ENCODE measurements at regions not wholly inside any gene's neighbourhood (a gene's known extent, or its start where the extent isn't known, plus 50 kb on each side); places are given as distances from the start of the nearest gene placed in this dataset.
"Not testable (repeated sequence)": the region's sequence is repeated elsewhere in the genome, so short reads cannot be mapped to it uniquely, and the experiment has no call there.

DNA sequence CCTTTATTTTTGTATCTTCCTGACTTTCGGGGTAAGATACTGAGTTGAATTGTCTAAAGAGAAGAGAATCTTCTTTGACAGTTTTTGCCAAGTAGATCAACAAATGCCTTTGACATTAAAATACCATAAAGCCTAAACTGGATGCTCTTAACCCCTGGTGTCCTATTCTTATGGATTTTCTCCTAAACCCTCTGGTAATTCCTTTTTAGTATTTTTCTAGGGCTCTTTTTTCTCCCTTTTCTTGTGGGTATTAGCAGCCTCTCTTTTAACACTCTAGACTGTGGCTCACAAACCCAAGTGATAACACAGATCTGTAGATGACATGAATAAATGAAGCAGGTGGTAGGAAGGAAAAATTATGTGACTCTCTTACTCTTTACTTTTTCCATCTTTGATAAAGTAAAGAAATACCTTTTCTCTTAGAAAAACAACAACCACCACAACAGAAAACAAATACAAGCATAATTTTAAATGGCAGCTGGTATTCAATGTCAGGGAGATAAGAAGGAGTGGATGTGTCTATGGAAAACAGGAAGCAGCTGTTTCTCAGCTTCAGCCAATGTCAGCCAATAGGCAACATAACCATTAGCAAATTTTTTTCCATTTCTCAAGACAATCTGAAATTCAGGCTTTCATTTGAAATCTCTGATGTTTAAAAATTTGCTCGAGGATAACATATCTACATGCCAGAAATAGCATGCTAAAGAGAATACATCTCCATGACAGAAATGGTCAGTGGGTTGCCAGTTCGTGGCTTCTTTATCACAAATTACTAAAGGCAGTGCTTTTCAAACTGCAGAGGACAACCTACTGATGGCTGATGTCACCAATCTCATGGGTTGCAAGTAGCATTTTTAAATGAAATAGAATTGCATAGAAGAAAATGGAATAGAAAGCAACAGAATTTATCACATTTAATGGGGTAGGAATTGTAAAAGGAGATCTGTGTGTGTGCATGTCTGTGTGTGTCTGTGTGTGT is 123.1 kb upstream of the KRR1 start:
- DNase-seq = no peak

DNA sequence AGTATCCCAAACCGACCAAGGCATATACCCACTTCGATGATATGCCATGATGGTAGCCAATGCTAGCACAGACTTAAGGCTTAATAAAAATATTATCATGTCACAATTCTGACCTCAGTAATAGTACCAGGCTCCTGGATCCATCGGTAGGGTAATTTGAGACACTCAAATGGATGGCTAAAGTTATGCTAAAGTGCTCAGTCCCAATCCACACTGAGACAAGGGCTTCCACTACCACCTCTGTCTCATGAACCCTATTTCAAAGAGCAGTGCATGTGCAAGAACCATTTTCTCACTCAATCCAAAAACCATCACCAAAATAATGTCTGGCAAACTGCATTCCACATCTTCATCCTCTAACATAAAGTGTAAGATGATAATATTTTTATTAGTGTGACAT is 122.4 kb upstream of the KRR1 start:
- DNase-seq = no peak

DNA sequence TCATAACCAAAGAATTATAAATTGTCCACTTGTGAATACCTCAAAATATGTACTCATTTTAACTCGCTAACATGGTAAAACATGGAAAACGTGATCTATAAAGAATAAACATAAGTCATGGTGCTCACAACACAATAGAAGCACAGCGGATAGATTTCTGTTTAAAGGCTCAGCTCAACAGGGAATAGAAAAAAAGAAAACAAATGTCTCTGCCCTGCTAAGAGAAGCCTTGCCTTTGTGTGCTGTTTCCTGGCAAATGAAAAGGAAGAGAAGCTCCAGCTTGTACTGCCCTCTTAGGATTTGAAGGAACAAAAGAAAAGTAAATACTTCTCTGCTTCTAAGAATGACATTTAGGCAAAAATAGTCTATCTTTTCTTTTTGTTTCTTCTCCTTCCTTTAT is 121.0 kb upstream of the KRR1 start:
- peak; percentile 52 for DNase-seq

DNA sequence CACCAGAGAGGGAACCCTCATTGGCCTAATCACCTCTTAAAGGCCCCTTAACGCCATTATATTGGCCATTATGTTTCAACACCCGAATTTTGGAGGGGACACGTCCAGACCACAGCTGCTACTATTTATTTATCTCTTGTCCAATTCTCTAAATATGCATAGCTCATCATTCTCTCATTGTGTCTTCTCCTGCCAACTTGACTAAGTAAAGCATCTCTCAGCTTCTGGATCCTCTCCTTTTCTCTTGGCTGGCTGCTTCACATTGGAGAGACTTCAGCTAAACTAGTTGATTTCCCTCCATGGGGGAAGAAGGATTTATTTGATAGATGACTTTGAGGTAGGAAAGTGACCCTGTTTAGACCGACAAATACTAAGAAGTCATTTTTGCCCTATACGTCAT is 120.4 kb upstream of the KRR1 start:
- no peak for DNase-seq

DNA sequence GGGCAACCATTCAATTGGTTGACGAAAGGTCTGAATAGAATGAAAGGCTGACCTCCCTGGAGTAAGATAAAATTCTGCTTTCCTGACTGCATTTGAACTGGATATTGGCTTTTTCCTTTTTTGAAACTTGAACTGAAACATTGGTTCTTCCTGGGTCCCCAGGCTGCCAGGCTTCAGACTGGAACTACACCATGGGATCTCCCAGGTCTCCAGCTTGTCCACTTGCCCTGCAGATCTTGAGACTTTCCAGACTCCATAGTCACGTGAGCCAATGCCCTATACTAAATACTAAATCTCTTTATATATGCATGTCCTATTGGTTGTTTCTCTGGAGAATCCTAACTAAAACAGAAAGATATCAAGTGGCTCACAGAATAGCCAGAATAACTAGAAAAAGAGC is 118.7 kb upstream of the KRR1 start:
- DNase-seq = no peak

DNA sequence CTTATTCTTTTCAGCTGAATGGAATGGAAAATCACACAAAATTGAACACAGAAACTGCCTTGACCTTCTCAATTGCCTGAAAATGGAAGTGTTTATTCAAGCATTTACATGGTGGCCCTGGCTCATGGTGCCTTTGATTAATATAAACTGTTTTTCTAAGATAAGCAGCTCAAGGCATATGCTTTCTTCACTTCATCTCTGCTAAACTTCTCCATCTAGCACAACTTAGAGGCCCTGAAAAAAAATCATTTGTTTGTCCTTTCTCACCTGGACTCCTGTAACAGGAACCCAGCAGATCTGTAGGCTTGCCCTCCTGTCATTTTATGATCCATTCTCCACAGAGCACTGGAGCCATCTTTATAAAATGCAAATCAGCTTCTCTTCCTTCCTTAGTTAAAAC is 117.5 kb upstream of the KRR1 start:
- no peak for DNase-seq

DNA sequence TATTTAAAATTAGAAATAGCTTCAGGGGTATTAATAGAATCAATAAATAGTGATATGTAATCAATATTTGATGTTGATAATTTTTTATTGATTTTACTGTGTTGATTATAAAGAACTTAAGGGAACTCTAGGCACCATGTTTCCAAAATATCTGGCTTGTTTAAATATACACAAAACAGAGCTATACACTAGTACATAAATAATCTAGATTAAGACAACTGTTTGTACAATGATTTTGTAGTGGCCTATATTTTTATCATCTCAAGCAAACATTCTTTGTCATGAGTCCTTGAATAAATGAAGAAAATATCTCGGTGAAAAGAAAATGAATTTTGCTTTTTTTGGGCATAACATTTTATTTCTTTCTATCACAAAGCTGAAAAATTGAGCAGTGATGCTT is 117.1 kb upstream of the KRR1 start:
- no peak for DNase-seq

DNA sequence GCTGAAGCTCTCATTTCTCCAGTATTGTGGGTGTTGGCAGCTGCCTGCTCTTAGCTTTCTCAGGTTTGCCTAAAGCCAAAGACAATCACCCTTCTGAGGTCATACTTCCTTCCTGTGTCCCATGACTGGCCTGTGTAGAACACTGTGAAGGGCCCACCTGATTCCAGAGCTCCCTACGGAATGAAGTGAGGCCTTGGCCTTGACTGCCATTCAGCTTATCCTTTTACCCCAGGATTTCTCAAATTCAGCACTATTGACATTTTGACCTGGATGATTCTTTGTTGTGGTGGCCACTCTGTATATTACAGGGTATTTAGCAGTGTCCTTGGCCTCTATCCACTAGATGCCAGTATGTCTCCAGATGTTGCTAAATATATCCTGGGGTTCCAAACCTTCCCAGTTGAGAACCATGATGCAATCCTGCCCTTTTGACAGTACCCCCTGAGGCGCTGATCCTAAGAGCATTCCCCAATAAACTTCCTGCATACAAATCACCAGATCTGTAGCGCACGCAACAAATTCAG is 112.3 kb upstream of the KRR1 start:
- DNase-seq = peak; percentile 21

DNA sequence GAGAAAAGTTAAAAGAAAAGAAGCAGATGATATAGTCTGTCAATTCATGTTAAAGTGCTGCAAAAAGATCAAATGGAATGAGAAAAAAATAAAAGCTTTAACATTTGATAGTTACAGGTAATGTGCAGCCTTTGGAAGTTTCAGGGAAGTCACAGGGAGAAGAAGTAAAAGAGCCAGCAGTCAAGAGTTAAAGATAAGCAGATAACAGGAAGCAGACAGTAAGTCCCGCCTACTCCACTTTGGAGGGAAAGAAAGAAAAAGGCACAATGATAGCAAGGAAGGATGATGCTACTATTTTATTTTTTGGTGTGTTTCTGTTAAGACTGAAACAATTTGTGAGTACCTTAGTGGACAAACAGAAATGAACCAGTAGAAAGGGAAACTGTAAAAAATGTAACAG is 111.1 kb upstream of the KRR1 start:
- DNase-seq = no peak

DNA sequence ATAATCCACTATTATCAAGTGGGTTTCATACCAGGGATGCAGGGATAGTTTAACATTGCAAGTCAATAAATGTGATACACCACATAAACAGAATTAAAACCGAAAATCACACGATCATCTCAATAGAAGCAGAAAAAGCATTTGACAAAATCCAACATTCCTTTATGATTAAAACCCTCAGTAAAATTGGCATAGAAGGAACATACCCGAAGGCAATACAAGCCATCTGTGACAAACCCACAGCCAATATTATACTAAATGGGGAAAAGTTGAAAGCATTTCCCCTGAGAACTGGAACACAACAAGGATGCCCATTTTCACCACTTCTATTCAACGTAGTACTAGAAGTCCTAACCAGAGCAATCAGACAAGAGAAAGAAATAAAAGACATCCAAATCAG is 103.0 kb upstream of the KRR1 start:
- not testable (repeated sequence) for DNase-seq

DNA sequence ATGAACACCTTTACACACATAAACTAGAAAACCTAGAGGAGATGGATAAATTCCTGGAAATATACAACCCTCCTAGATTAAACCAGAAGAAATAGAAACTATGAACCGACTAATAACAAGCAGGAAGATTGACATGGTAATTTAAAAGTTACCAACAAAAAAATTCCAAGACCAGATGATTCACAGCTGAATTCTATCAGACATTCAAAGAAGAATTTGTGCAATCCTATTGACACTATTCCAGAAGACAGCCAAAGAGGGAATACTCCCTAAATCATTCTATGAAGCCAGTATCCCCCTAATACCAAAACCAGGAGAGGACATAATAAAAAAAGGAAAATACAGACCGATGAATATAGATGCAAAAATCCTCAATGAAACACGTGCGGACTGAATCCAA is 102.6 kb upstream of the KRR1 start:
- DNase-seq = no peak

DNA sequence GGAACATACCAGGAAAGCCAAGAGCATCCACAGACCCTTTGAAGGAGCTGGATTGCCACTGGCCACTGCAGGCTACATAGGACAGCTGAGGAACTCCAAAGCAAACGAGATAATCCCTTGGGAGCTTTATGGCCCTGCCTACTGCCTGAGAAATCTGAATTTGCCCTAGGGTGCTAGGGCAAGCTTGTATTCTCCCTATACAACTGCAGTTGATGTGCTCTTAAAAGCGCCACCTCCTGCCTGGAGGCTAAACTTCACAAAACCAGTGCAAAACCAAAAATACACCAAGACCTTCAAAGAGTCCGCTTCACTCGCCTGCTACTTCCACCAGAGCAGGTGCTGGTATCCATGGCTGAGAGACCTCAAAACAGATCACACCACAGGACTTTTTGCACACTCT is 99.6 kb upstream of the KRR1 start:
- DNase-seq = peak; percentile 33

DNA sequence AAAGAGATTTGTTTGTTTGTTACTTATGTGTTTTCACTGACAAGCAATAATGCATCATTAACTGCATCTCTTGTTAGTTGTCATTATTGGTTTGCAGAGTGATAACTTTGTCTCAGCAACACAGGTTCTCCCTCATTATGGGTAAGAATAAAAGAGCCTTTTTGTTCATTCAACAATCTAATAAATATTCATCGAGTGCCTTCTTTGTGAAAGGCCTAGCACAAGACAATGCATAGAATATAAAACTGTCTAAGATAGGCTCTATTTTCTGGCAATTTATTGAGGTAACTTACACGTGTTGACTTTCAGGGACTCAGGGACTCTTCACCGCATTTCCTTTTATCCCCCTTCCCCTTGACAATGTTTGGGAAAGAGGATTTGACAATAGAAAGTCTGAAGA is 95.5 kb upstream of the KRR1 start:
- no peak for DNase-seq

DNA sequence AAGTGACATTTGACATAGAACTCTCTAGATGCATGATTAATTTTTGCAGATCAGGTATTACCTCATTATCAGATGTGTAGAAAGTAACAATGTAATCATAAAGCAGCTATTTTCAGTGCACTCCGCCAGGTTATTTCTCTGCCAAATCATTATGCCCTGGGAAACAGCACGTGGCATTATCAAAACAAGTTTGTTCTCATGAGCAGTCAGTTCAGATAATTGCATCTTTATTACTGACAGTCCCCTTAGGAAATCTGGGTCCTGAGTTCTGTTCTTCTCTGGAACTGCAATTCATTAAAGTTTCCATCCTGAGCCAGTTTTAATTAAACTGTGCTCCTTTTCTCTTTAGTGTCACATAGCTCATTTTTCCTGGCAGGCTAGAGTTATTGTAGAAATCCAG is 94.7 kb upstream of the KRR1 start:
- DNase-seq = no peak

DNA sequence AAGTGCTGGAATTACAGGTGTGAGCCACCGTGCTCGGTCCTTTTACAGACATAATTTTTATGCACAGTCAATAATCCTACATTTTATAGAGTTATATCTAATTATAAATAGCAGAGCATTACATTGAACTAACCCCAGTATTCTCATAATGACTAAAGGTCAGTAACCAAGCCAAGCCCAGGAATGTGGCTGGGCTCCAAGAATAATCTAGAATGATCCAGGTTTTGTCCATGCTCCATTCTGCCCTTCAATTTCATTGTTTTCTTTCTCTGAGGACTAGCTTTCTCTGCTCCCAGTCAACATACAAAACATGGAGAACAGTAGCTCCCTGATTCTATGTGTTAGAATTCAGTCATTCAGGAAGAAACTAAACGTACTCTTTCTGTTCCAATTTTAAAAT is 92.1 kb upstream of the KRR1 start:
- no peak for DNase-seq

DNA sequence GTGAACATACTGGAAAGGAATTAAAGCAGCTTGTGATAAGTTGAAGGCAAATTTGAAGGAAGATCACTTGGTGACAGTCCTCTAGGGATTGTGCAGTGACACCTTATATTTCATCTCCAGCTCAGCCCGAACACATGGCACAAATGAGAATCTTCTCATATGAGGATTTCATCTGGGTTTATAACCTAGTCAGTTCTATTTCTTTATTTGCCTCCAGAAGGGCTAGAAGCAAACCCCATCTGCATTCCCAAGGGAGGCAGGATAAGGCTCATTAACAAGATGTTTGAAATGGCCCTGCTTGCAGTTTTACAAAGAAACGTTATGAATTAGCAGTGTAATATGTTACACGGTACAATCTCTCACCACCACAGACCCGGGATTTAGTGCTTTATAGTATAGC is 90.7 kb upstream of the KRR1 start:
- DNase-seq = peak; percentile 81

DNA sequence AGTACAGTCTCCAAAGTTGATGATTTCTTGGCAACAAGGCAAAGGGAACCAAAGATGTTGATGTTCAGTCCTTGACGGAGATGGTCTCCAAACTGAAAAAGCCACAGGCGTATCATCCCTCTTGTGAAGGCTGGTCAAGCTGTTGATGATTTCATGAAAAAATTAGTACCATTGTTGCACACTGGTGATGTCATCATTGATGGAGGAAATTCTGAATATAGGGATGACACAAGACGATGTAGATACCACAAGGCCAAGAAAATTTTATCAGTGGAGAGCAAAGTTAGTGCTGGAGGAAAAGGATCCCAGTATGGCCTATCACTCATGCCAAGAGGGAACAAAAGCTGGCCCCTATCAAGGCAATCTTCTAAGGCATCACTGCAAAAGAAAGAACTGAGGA is 88.7 kb upstream of the KRR1 start:
- DNase-seq = no peak

DNA sequence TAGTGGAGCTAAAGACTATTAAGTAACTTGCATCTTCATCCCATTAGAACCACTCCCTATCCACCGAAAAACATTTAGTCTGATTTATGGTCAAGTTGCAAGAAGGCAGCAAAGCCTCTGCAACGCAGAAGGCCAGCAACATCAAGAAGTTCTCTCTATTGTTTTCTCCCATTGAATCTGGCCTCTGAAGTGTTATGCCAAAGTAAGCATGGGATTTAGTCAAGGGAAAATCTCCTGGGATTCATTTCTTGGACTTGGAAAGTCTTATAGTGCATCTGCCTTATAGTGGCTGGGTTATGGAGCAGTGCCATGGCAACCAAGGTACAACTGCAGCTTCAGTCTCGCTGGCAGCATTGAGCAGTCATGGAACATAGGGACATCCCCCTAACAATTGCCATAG is 87.7 kb upstream of the KRR1 start:
- DNase-seq = no peak

DNA sequence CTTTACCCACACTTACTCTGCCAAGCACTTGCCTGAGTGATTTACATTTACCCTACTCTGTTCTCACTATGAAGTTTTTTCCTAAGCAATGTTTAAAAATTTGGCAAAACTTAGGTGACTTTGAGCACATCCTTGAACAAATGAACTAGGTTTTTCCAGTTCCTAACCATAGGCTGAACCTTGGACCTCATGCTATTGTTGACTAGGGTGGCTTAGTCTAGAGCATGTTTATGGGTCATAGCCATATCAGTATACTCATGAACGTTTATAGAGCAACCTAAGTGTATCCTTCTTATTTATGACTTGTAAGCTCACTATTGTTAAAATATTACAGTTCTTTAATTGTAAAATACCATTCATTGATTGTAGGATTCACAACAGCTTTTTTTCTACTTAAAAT is 85.0 kb upstream of the KRR1 start:
- DNase-seq = no peak

DNA sequence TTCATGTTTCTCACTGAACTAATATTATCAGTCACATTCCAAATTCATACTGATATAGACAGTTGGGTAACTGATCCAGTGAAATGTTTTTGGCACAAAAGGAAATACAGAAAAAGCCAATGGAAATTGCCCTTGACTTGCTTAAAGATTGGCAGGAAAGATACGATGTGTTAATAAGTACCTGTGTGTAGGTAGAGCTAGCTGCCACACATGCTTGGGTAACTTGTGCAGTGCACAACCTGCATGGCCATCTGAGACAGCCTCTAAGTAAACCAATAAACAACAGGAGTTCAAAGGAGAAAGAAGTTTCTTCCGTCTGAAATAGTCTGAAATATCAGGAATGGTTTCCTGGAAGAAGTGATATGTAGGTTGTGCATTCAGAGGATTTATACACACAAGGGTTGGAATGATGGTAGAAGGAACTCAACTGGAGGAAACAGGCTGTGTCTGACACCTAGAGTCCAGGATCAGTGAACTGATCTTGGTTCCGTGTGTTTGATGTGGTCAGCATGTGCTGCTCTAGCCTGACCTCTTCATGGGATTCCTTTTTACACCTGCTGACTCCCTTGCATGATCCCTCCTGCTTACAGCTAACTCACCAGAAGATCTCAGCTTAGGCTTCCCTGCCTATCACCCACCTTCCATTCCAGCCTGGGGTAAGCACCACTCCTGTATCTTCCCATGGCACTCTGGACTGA is 81.4 kb upstream of the KRR1 start:
- no peak for DNase-seq

DNA sequence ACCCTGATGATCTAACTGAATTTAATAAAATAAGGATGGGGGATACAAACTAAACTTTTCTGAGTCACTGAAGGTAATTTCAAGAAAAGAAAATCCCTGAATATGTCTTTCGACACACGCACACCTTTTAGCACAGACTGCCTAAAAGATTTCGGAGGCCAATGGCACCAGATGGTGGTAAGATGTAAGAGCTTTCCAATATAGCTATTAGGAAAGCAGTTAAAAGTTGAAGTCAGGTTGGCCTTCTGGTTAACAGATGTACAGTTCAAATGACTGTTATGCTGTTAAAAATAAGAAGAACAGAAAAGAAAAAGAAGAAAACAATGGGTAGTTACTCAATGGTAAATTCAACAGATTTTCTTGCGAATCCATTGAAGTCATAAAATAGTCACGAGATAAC is 80.7 kb upstream of the KRR1 start:
- peak; percentile 67 for DNase-seq

DNA sequence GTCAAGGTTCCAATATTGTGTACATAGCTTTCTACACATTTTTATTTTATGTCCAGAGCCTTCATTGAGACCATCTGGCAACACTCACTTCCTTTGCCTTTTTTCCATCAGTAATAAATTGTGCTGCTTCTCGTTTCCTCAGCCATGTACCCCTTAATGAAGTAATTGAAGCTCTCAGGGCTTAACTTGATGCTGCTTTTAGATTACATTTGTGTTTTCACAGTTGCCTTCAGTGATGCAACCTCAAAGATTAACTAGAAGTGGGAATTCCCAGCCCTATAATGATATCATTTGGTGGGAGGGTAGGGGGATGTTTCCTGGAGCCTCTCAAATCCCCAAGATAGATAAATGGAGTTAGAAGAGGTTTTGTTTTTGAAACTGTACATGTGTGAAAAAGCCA is 80.2 kb upstream of the KRR1 start:
- DNase-seq = peak; percentile 81

DNA sequence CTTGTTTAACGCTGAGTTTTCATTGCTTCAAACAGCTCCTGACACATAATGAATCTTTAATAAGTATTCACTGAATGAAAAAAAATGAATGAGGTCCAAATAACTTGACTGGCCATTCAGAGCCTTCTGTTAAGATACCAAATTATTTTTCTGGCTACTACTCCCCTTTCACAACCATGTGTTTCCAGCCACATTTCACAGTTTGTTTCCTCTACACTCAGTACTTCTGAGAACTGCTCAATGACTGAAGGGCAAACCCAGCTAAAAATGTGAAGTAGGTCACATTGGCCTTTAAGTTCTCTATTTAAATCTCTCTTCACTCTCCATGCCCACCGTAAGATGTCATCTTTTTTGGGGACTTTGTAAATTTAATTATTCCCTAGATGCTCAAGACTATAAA is 78.4 kb upstream of the KRR1 start:
- DNase-seq = no peak
